AG09309 (cell line): ENCODE measurements at regions not wholly inside any gene's neighbourhood (a gene's known extent, or its start where the extent isn't known, plus 50 kb on each side); places are given as distances from the start of the nearest gene placed in this dataset.
"Not testable (repeated sequence)": the region's sequence is repeated elsewhere in the genome, so short reads cannot be mapped to it uniquely, and the experiment has no call there.

Experiments
- DNase-seq: peaks from one replicate; pipeline ENCODE4 v3.0.0-alpha.2; 2010; ENCODE audit warnings: low read depth
- H3K4me3 ChIP-seq: 2 replicates; pipeline ENCODE4 v1.5.1; 2011; ENCODE audit warnings: mild to moderate bottlenecking, low read depth, low read length, moderate library complexity; ENCODE audit not compliant: control insufficient read depth
- TF ChIP-seq, protein P1 (sequence below): IDR thresholded peaks from 2 replicates; pipeline ENCODE4 v1.5.1; 2011; ENCODE audit warnings: mild to moderate bottlenecking, low read depth, low read length, inconsistent platforms; ENCODE audit not compliant: insufficient read depth, control insufficient read depth; ENCODE audit errors: missing control alignments

DNA sequence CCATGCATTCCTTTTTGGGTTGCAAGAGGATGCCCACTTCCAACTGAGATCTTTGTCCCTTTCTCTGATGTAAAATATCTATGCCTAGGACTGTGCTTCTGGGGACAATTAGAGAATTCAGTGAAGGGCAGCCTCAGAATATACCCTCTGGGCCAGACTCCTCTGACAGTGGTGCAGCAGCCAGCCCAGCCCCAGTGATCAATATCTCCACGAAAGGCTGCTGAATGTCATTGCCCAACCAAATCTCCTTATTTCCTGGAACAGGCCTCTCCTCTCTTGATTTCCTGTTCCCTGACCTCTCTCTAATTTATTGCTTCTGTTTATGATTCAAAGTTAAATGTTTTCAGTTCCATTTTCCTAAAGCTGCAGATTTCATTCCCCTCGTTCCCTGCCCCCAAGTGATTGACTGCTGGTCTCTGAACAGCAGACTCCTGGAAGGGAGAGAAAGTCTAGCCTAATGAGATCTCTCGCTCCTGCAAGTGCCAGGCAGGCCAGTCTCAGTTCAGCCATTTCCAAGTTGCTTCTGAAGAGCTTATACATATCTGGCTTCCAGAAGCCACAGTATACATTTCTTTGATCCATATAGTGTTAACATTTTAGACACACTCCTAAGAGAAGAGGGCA, 104.4 kb upstream of the SALL1 start:
- no peak for DNase-seq
- TF ChIP-seq, protein P1, sequence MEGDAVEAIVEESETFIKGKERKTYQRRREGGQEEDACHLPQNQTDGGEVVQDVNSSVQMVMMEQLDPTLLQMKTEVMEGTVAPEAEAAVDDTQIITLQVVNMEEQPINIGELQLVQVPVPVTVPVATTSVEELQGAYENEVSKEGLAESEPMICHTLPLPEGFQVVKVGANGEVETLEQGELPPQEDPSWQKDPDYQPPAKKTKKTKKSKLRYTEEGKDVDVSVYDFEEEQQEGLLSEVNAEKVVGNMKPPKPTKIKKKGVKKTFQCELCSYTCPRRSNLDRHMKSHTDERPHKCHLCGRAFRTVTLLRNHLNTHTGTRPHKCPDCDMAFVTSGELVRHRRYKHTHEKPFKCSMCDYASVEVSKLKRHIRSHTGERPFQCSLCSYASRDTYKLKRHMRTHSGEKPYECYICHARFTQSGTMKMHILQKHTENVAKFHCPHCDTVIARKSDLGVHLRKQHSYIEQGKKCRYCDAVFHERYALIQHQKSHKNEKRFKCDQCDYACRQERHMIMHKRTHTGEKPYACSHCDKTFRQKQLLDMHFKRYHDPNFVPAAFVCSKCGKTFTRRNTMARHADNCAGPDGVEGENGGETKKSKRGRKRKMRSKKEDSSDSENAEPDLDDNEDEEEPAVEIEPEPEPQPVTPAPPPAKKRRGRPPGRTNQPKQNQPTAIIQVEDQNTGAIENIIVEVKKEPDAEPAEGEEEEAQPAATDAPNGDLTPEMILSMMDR = no peak
- no peak overlapping the region for H3K4me3 ChIP-seq

DNA sequence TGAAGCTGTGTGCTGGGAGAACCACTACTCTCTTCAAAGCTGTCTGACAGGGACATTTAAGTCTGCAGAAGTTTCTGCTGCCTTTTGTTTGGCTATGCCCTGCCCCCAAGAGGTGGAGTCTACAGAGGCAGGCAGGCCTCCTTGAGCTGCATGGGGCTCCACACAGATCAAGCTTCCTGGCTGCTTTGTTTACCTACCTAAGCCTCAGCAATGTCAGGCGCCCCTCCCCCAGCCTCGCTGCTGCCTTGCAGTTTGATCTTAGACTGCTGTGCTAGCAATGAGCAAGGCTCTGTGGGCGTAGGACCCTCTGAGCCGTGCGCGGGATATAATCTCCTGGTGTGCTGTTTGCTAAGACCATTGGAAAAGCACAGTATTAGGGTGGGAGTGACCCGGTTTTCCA, 103.3 kb upstream of the SALL1 start:
- H3K4me3 ChIP-seq, DNase-seq: not testable (repeated sequence)

DNA sequence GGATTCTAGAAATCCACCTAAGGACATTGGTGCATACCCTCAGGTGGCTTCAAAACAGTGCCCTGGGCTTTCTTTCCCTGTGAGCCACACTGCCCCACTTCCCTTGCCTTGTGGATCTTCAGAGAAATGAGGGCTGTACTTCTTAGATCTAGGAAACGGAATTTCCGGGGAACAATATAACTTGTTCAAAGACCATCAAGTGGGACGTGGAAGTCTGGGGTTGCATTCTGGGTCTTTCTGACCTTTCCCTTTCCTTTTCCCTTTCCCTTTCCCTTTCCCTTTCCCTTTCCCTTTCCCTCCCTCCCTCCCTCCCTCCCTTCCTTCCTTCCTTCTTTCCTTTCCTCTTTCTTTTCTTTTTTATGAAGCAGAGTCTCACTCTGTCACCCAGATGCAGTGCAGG, 97.1 kb upstream of the SALL1 start:
- H3K4me3 ChIP-seq = no peak overlapping the region
- TF ChIP-seq, protein P1 = no peak
- DNase-seq = no peak

DNA sequence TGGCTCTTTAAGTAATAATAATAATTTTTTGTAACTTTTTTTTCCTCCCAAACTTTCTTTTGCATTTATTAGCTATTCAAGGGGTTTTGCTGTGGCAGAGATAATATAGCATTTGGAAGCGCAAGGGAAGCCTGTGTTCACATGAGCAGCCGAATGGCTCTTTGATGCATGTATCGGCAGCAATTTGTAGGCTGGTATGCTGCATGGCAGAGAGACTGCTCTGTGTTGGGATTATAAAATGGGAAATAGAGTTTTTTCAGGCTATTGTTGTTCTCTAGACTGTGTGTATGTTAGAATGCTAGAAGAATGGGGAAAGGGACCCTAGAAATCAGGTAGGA, 94.6 kb upstream of the SALL1 start:
- DNase-seq = no peak
- H3K4me3 ChIP-seq = no peak overlapping the region
- TF ChIP-seq, protein P1 = no peak

DNA sequence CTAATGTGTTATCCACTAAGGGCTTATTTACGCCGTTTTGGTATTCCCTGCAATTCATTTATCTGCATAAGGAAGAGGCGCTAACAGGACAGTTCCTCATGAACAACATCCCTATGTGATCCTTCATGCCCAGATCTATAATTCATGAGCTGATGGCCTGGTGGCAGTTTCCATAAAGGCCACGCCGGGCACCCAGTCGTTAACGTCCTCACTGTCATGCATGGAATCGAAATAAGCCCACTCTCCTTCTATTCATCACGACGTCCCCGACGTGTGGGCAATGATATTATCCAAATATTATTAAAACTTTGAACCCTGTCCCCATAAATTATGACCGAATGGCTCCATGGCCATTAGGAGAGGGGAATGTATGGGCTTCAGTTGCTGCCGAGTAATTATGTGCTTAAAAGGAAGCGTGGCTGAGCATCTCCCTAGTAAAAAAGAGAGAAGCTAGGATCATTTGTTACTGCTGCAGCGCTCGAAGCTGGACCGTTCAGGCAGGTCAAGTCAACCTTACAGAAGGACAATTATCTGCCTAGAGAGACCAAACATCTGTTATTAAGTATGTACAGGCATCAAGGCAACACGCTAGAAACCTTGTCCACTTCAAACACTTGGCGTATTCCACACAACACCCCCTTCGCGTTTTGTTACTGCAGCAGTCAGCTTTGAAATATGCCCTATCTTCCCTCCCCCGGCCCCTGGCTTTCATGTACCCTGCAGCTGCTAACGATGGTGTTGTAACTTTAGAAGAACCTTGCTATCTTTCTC, 94.0 kb upstream of the SALL1 start:
- H3K4me3 ChIP-seq = no peak overlapping the region
- no peak for DNase-seq
- TF ChIP-seq, protein P1 = no peak

DNA sequence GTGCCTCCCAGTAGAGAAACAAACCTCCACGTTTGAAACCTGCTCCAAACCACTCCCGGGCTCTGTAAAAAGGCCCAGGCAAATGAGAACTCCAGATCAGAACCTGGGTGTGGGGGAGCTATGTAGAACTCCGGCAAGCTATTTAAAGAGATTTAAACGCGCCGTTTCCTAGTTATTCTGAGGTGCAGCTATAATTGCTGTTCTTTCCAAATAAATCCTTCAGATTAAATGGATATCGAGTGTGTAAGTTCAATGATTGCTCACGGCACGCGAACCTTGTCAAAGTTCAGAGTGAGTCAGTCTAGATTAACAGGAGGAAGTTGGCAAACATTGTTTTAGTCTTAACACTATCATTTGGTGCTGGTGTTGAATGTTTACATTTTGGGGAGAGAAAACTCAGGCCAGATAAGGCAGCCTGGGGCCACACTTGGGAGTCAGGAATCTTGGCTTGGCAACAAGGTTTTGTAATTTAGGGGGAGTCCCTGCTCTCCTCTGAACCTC, 92.9 kb upstream of the SALL1 start:
- H3K4me3 ChIP-seq = no peak overlapping the region
- no peak for DNase-seq
- TF ChIP-seq, protein P1 = no peak

DNA sequence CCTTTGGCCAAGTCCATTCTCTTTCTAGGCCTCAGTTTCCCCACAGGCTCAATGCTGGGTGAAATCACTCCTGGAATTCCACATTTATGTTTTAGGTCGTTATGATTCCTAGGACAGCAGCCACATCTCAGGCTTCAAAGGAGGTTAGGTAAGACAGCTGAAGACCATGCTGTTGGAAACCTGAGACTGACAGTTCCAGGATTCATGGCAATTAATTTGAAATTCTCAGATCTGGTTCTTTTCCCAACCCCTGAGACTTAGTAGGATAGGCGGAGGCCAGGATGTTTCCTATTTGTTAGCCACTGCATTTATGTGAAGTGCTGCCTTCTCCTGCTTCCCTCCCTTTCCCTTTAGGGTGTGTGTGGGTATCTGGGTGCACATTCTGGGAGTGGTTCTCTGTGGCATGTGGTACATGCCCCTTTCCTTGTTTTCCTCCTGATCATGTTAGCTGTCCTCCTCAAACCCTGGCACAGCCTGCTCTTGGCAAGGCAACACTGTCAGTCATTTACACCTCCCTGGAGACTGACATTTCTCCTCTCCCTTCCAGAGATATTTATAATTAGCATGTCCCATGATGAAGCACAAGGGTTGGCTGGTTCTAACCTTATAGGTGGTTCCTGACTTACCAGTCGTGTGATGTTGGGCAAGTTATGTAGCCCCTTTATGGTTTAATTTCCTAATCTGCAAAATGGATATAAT, 91.4 kb upstream of the SALL1 start:
- no peak overlapping the region for H3K4me3 ChIP-seq
- TF ChIP-seq, protein P1 = no peak
- no peak for DNase-seq
